Smooth muscle cell (in vitro differentiated cells): ENCODE measurements at regions not wholly inside any gene's neighbourhood (a gene's known extent, or its start where the extent isn't known, plus 50 kb on each side); places are given as distances from the start of the nearest gene placed in this dataset.

Experiments used
- DNase-seq: peaks from one replicate; lab custom pipeline; 2025; ENCODE audit not compliant: unreplicated experiment; lab: John Stamatoyannopoulos, UW
- H2AFZ ChIP-seq: fragments of 200-600 bp; sonication (generic); 2 replicates; pipeline ENCODE4 v1.6.0; 2016; ENCODE audit warnings: antibody characterized with exemption, low read depth, mild to moderate bottlenecking
- H3F3A ChIP-seq: fragments of 200-600 bp; sonication (generic); 2 replicates; pipeline ENCODE4 v1.6.0; 2017; ENCODE audit warnings: antibody characterized with exemption, low read depth
- H3K27ac ChIP-seq: fragments of 200-600 bp; sonication (generic); 2 replicates; pipeline ENCODE4 v1.5.1; 2016; ENCODE audit warnings: low read depth, mild to moderate bottlenecking
- H3K27me3 ChIP-seq: fragments of 200-600 bp; sonication (generic); 2 replicates; pipeline ENCODE4 v1.6.1; 2016; ENCODE audit warnings: low read depth, mild to moderate bottlenecking
- H3K36me3 ChIP-seq: fragments of 200-600 bp; sonication (generic); 2 replicates; pipeline ENCODE4 v1.5.1; 2016; ENCODE audit warnings: low read depth
- H3K4me1 ChIP-seq: fragments of 200-600 bp; sonication (generic); 2 replicates; pipeline ENCODE4 v1.5.1; 2016; ENCODE audit warnings: low read depth
- H3K4me2 ChIP-seq: fragments of 200-600 bp; sonication (generic); 2 replicates; pipeline ENCODE4 v1.6.0; 2016; ENCODE audit warnings: mild to moderate bottlenecking
- H3K4me3 ChIP-seq: fragments of 200-600 bp; sonication (generic); 2 replicates; pipeline ENCODE4 v1.5.1; 2016; ENCODE audit warnings: mild to moderate bottlenecking
- H3K79me2 ChIP-seq: fragments of 200-600 bp; sonication (generic); 2 replicates; pipeline ENCODE4 v1.6.0; 2016; ENCODE audit warnings: low read depth, mild to moderate bottlenecking
- H3K9ac ChIP-seq: fragments of 200-600 bp; sonication (generic); 2 replicates; pipeline ENCODE4 v1.6.0; 2016; ENCODE audit warnings: low read depth
- H3K9me3 ChIP-seq: fragments of 200-600 bp; sonication (generic); replicated peaks from 2 replicates; pipeline ENCODE4 v1.5.1; 2016; ENCODE audit warnings: low read depth
- H4K20me1 ChIP-seq: fragments of 200-600 bp; sonication (generic); 2 replicates; pipeline ENCODE4 v1.6.0; 2016; ENCODE audit warnings: low read depth
- CTCF ChIP-seq: fragments of 200-600 bp; sonication (generic); IDR thresholded peaks from 2 replicates; pipeline ENCODE4 v1.5.1; 2017; ENCODE audit warnings: borderline replicate concordance, mild to moderate bottlenecking, antibody characterized with exemption; ENCODE audit not compliant: insufficient read depth, poor library complexity, severe bottlenecking
- WGBS: methylation state at CpG from one replicate; pipeline ENCODE4 v1.1.7; 2016; ENCODE audit warnings: low lambda C conversion rate; 5-methylcytosine and 5-hydroxymethylcytosine counted together

- Histone ChIP-seq H3K4me1 (no peaks in the 10 kb centered on the region), H3K27me3 (no peaks in the 10 kb centered on the region), H3F3A (no peaks in the 10 kb centered on the region), H3K9ac (no peak overlapping the region), H3K9me3 (no peaks in the 10 kb centered on the region), H3K4me3 (no peak overlapping the region), H3K27ac (no peak overlapping the region), H3K4me2 (no peak overlapping the region), H3K79me2 (no peaks in the 10 kb centered on the region), H3K36me3 (no peaks in the 10 kb centered on the region), H4K20me1 (no peaks in the 10 kb centered on the region), H2AFZ (no peak overlapping the region)
- TF ChIP-seq CTCF: no peak
- no peak for DNase-seq
Observed at GRCh38 chr1:98502937-98503336, 158.6 kb upstream of the SNX7 start.

DNA sequence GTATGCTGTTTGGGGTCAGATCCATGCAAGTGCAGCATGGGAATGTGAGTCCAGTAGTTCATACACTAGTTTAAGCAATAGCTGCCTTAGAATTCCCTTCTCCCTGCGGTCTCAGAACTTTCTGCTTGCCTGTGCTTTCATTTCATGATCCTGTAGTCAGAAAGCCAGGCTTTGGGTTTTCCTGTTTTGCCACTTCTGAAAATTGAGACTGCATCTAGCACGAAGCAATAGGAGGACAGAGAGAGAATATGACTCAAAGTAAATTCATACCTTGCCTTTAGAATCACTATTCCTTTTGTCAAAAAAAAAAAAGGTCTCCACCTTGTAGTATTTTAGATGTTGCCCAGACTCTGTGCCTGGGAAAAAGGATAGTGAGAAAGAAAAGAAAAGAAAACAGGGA lies 161.2 kb upstream of the SNX7 start:
- no peaks in the 10 kb centered on the region for H3K79me2 ChIP-seq
- 77% methylated on average over 2 of the region's 2 CpGs for WGBS

DNA sequence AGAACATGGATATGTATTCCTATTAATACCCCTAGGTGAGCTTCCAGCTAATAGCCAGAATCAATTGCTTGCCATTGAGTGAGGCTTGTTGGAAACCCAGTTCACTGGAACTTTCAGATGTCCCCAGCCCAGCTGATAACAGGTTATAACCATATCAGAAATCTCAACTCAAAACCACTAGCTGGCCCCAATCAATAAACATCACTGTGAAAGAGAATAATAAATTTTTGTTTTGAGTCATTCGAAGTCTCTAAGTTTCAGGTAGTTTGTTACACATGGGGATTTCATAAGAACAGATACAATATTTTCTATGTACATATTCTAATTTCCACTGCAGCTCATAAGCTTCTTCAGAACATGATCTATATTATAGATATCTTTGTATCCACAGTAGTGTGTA lies 162.9 kb upstream of the SNX7 start:
- Histone ChIP-seq H4K20me1 (no peaks in the 10 kb centered on the region), H3K9me3 (no peaks in the 10 kb centered on the region), H3K4me1 (no peaks in the 10 kb centered on the region), H3K9ac (no peak overlapping the region), H3K27me3 (no peaks in the 10 kb centered on the region), H3K4me3 (no peak overlapping the region), H2AFZ (no peak overlapping the region), H3F3A (no peaks in the 10 kb centered on the region), H3K36me3 (no peaks in the 10 kb centered on the region), H3K27ac (no peak overlapping the region), H3K79me2 (no peaks in the 10 kb centered on the region), H3K4me2 (no peak overlapping the region)
- TF ChIP-seq CTCF: no peak
- no peak for DNase-seq
- WGBS: 88% methylated on average over 1 of the region's 1 CpG

More for the DNA sequence above, 161.2 kb upstream of the SNX7 start:
- DNase-seq: no peak
- H3K4me3 ChIP-seq: no peak overlapping the region
- H3K27me3 ChIP-seq: no peaks in the 10 kb centered on the region
- no peaks in the 10 kb centered on the region for H3K4me1 ChIP-seq
- no peak overlapping the region for H3K4me2 ChIP-seq
- no peak overlapping the region for H3K27ac ChIP-seq
- TF ChIP-seq CTCF: no peak
- H3F3A ChIP-seq: no peaks in the 10 kb centered on the region
- no peak overlapping the region for H3K9ac ChIP-seq
- no peak overlapping the region for H2AFZ ChIP-seq
- no peaks in the 10 kb centered on the region for H4K20me1 ChIP-seq
- no peaks in the 10 kb centered on the region for H3K36me3 ChIP-seq
- H3K9me3 ChIP-seq: no peaks in the 10 kb centered on the region

GRCh38 chr1:98497497-98497896 lies 164.0 kb upstream of the SNX7 start:
- no peaks in the 10 kb centered on the region for H3K4me1 ChIP-seq
- no peaks in the 10 kb centered on the region for H4K20me1 ChIP-seq
- DNase-seq: no peak
- no peak overlapping the region for H3K9ac ChIP-seq
- H3K27ac ChIP-seq: no peak overlapping the region
- no peaks in the 10 kb centered on the region for H3K9me3 ChIP-seq
- no peak overlapping the region for H3K4me2 ChIP-seq
- no peaks in the 10 kb centered on the region for H3K79me2 ChIP-seq
- no peak overlapping the region for H3K4me3 ChIP-seq
- TF ChIP-seq CTCF: no peak
- no peaks in the 10 kb centered on the region for H3K27me3 ChIP-seq
- 85% methylated on average over 2 of the region's 2 CpGs for WGBS
- H2AFZ ChIP-seq: no peak overlapping the region
- no peaks in the 10 kb centered on the region for H3F3A ChIP-seq
- no peaks in the 10 kb centered on the region for H3K36me3 ChIP-seq
